Natural killer cell (primary cell): ENCODE measurements at regions not wholly inside any gene's neighbourhood (a gene's known extent, or its start where the extent isn't known, plus 50 kb on each side); places are given as distances from the start of the nearest gene placed in this dataset.

Experiments used
- ATAC-seq, 3 donors: fragments of 150-1000 bp in 2 of 3; fragments of 200-7000 bp in 1 of 3; cut with Tn5 transposase; 1 replicate in 1 of 3; 2 replicates in 2 of 3; pipeline ENCODE4 v1.10.0; 2021; ENCODE audit warnings: mild to moderate bottlenecking in 2 of 3, moderate library complexity in 2 of 3
- DNase-seq, 2 donors: peaks; one replicate each; pipeline versions ENCODE4 v3.0.0 to v3.0.0-alpha.2; 2013 to 2021; ENCODE audit warnings: mixed read lengths in 1 of 2
- H3K27ac ChIP-seq: one replicate; pipeline ENCODE4 v1.5.1; 2013; ENCODE audit warnings: mild to moderate bottlenecking, low read length
- H3K27me3 ChIP-seq: one replicate; pipeline ENCODE4 v1.6.1; 2013; ENCODE audit warnings: low read length; ENCODE audit not compliant: control insufficient read depth, insufficient read depth
- H3K36me3 ChIP-seq: one replicate; pipeline ENCODE4 v1.6.1; 2013; ENCODE audit warnings: low read length; ENCODE audit not compliant: control insufficient read depth, insufficient read depth
- H3K4me1 ChIP-seq: one replicate; pipeline ENCODE4 v1.6.1; 2013; ENCODE audit warnings: low read length; ENCODE audit not compliant: control insufficient read depth, insufficient read depth
- H3K4me3 ChIP-seq: one replicate; pipeline ENCODE4 v1.5.1; 2013; ENCODE audit warnings: low read length
- H3K9me3 ChIP-seq: one replicate; pipeline ENCODE4 v1.6.1; 2013; ENCODE audit warnings: low read length; ENCODE audit not compliant: control insufficient read depth, insufficient read depth
- H3K27ac Mint-ChIP-seq, 2 donors: one replicate each; pipeline ENCODE4 v1.8.0; 2022; ENCODE audit warnings: mild to moderate bottlenecking in 2 of 2, mixed read lengths in 2 of 2, moderate library complexity in 1 of 2
- H3K27me3 Mint-ChIP-seq, 2 donors: one replicate each; pipeline ENCODE4 v1.8.0; 2022; ENCODE audit warnings: low read depth in 2 of 2, mixed read lengths in 2 of 2
- H3K36me3 Mint-ChIP-seq: one replicate; pipeline ENCODE4 v1.8.0; 2022; ENCODE audit warnings: mixed read lengths
- H3K4me1 Mint-ChIP-seq, 2 donors: one replicate each; pipeline ENCODE4 v1.8.0; 2022; ENCODE audit warnings: mixed read lengths in 2 of 2
- H3K4me3 Mint-ChIP-seq: one replicate; pipeline ENCODE4 v1.8.0; 2022; ENCODE audit warnings: mild to moderate bottlenecking, moderate library complexity, mixed read lengths
- H3K9me3 Mint-ChIP-seq, 2 donors: one replicate each; pipeline ENCODE4 v1.8.0; 2022; ENCODE audit warnings: mixed read lengths in 2 of 2
- CTCF ChIP-seq: fragments of 200-600 bp; IDR thresholded peaks from one replicate; pipeline ENCODE4 v1.8.0; 2022; ENCODE audit warnings: antibody characterized with exemption
- WGBS: methylation state at CpG from one replicate; pipeline ENCODE4 v1.1.7; 2013; ENCODE audit warnings: missing lambda C conversion rate; ENCODE audit not compliant: insufficient coverage; 5-methylcytosine and 5-hydroxymethylcytosine counted together
- intact Hi-C: fragments of 100-400 bp; cut with micrococcal nuclease; formaldehyde crosslinking; loops from one replicate; pipeline ENCODE4 v1.14.2; 2022

- ATAC-seq (no peak), DNase-seq (no peak)
- Histone ChIP-seq H3K4me3 (no peak overlapping the region), H3K27me3 (no peaks in the 10 kb centered on the region), H3K4me1 (no peaks in the 10 kb centered on the region), H3K27ac (no peak overlapping the region), H3K9me3 (no peaks in the 10 kb centered on the region), H3K36me3 (no peaks in the 10 kb centered on the region)
- no peak for TF ChIP-seq CTCF
- H3K27ac Mint-ChIP-seq, result no peak overlapping the region
- peaks cover 0 to 4% of the 10 kb centered on the region in 2 donors for H3K27me3 Mint-ChIP-seq
- intact Hi-C loops, result no loop called here
- no peaks in the 10 kb centered on the region for H3K36me3 Mint-ChIP-seq
- no peaks in the 10 kb centered on the region for H3K4me1 Mint-ChIP-seq
- WGBS, result no CpG with 5 or more reads among the region's 1 CpG
- no peak overlapping the region for H3K4me3 Mint-ChIP-seq
- peaks cover 7 to 10% of the 10 kb centered on the region in 2 donors for H3K9me3 Mint-ChIP-seq
Observed at GRCh38 chr11:104442321-104442720, 278.4 kb upstream of the PDGFD start.

GRCh38 chr11:104435494-104435893 is 271.5 kb upstream of the PDGFD start:
- H3K27ac ChIP-seq, result no peak overlapping the region
- ATAC-seq (no peak), DNase-seq (no peak)
- no peak overlapping the region for H3K4me3 ChIP-seq
- TF ChIP-seq CTCF, result no peak
- Mint-ChIP-seq H3K27ac (no peak overlapping the region), H3K4me1 (no peaks in the 10 kb centered on the region), H3K9me3 (peaks cover 6 to 7% of the 10 kb centered on the region in 2 donors), H3K4me3 (no peak overlapping the region), H3K27me3 (peaks cover 0 to 4% of the 10 kb centered on the region in 2 donors), H3K36me3 (no peaks in the 10 kb centered on the region)
- no peaks in the 10 kb centered on the region for H3K27me3 ChIP-seq
- H3K36me3 ChIP-seq, result no peaks in the 10 kb centered on the region
- no peaks in the 10 kb centered on the region for H3K4me1 ChIP-seq
- intact Hi-C loops, result no loop called here
- no peaks in the 10 kb centered on the region for H3K9me3 ChIP-seq

GRCh38 chr11:104433751-104434150 is 269.8 kb upstream of the PDGFD start:
- Mint-ChIP-seq H3K27ac (no peak overlapping the region), H3K4me3 (no peak overlapping the region), H3K36me3 (no peaks in the 10 kb centered on the region)

More at GRCh38 chr11:104433751-104434150, 269.8 kb upstream of the PDGFD start:
- no peaks in the 10 kb centered on the region for H3K36me3 ChIP-seq
- intact Hi-C loops, result no loop called here
- H3K27ac ChIP-seq, result no peak overlapping the region
- no peaks in the 10 kb centered on the region for H3K27me3 Mint-ChIP-seq
- H3K4me1 Mint-ChIP-seq, result no peaks in the 10 kb centered on the region
- DNase-seq, result no peak
- H3K9me3 Mint-ChIP-seq, result peaks cover 2 to 7% of the 10 kb centered on the region in 2 donors
- H3K27me3 ChIP-seq, result no peaks in the 10 kb centered on the region
- no peaks in the 10 kb centered on the region for H3K4me1 ChIP-seq
- no peaks in the 10 kb centered on the region for H3K9me3 ChIP-seq
- WGBS, result 89% methylated on average over 1 of the region's 3 CpGs
- TF ChIP-seq CTCF, result no peak
- no peak for ATAC-seq
- H3K4me3 ChIP-seq, result no peak overlapping the region
